ENCODE measurements at regions not wholly inside any gene's neighbourhood (a gene's known extent, or its start where the extent isn't known, plus 50 kb on each side); places are given as distances from the start of the nearest gene placed in this dataset.
"Not testable (repeated sequence)": the region's sequence is repeated elsewhere in the genome, so short reads cannot be mapped to it uniquely, and the experiment has no call there.

GRCh38 chr1:184824691-184825323, 70.1 kb upstream of the EDEM3 start:
- no peak for ATAC-seq (ENCODE audit: low FRiP score)
- Histone ChIP-seq H3K27ac (ENCODE audit: low read depth in 1 of 2, low read length in 2 of 2) (peak overlapping the region; percentile 23 to 69), H3K27me3 (ENCODE audit: control insufficient read depth in 1 of 2, insufficient read depth in 2 of 2, low read length in 1 of 2) (no peaks in the 10 kb centered on the region), H3K4me3 (ENCODE audit: low read length in 2 of 2) (no peak overlapping the region), H3K4me1 (ENCODE audit: control insufficient read depth in 1 of 2, insufficient read depth in 2 of 2, low read length in 2 of 2) (peaks cover 8 to 9% of the 10 kb centered on the region in 2 donors), H3K9me3 (ENCODE audit: control insufficient read depth, low read length) (no peaks in the 10 kb centered on the region), H3K36me3 (ENCODE audit: control insufficient read depth in 1 of 2, insufficient read depth in 2 of 2, low read length in 1 of 2) (peaks cover 3 to 4% of the 10 kb centered on the region in 2 donors)
- no peak for DNase-seq
- intact Hi-C loops (cut with DNase I): loop anchor here (5.0 kb wide), 3 partner anchors 57 to 147 kb away; partner anchors contain the start of gene NIBAN1 (in 2 of the 2)
- WGBS, 2 donors: 29 to 30% methylated on average over 3 of the region's 3 CpGs

GRCh38 chr1:184823080-184823479, 68.4 kb upstream of the EDEM3 start:
- peaks cover 4 to 9% of the 10 kb centered on the region in 2 donors for H3K36me3 ChIP-seq (ENCODE audit: control insufficient read depth in 1 of 2, insufficient read depth in 2 of 2, low read length in 1 of 2)
- intact Hi-C loops (cut with DNase I): no loop called here
- H3K4me1 ChIP-seq (ENCODE audit: control insufficient read depth in 1 of 2, insufficient read depth in 2 of 2, low read length in 2 of 2): peaks cover 8 to 9% of the 10 kb centered on the region in 2 donors

GRCh38 chr1:184822267-184822666, 67.6 kb upstream of the EDEM3 start:
- Histone ChIP-seq H3K27ac (ENCODE audit: low read depth in 1 of 2, low read length in 2 of 2) (peak overlapping the region in 1 of 2 donors; percentile 20), H3K4me1 (ENCODE audit: control insufficient read depth in 1 of 2, insufficient read depth in 2 of 2, low read length in 2 of 2) (peaks cover 8 to 9% of the 10 kb centered on the region in 2 donors), H3K36me3 (ENCODE audit: control insufficient read depth in 1 of 2, insufficient read depth in 2 of 2, low read length in 1 of 2) (peaks cover 4 to 9% of the 10 kb centered on the region in 2 donors), H3K9me3 (ENCODE audit: control insufficient read depth, low read length) (no peaks in the 10 kb centered on the region), H3K4me3 (ENCODE audit: low read length in 2 of 2) (no peak overlapping the region), H3K27me3 (ENCODE audit: control insufficient read depth in 1 of 2, insufficient read depth in 2 of 2, low read length in 1 of 2) (no peaks in the 10 kb centered on the region)
- DNase-seq: no peak
- ATAC-seq (ENCODE audit: low FRiP score): no peak
- 52 to 80% methylated on average over 1 of the region's 1 CpG for WGBS, 2 donors
- intact Hi-C loops (cut with DNase I): no loop called here

More at GRCh38 chr1:184823080-184823479, 68.4 kb upstream of the EDEM3 start:
- DNase-seq (no peak), ATAC-seq (ENCODE audit: low FRiP score) (peak; percentile 23)
- H3K4me3 ChIP-seq (ENCODE audit: low read length in 2 of 2): no peak overlapping the region
- peak overlapping the region in 1 of 2 donors; percentile 57 for H3K27ac ChIP-seq (ENCODE audit: low read depth in 1 of 2, low read length in 2 of 2)
- no peaks in the 10 kb centered on the region for H3K27me3 ChIP-seq (ENCODE audit: control insufficient read depth in 1 of 2, insufficient read depth in 2 of 2, low read length in 1 of 2)
- no peaks in the 10 kb centered on the region for H3K9me3 ChIP-seq (ENCODE audit: control insufficient read depth, low read length)
- WGBS, 2 donors: 8 to 21% methylated on average over 4 of the region's 4 CpGs

- Histone ChIP-seq H3K4me1 (ENCODE audit: control insufficient read depth in 1 of 2, insufficient read depth in 2 of 2, low read length in 2 of 2) (peaks cover 6 to 9% of the 10 kb centered on the region in 2 donors), H3K27me3 (ENCODE audit: control insufficient read depth in 1 of 2, insufficient read depth in 2 of 2, low read length in 1 of 2) (no peaks in the 10 kb centered on the region), H3K36me3 (ENCODE audit: control insufficient read depth in 1 of 2, insufficient read depth in 2 of 2, low read length in 1 of 2) (peaks cover 4 to 9% of the 10 kb centered on the region in 2 donors), H3K9me3 (ENCODE audit: control insufficient read depth, low read length) (no peaks in the 10 kb centered on the region), H3K4me3 (ENCODE audit: low read length in 2 of 2) (no peak overlapping the region), H3K27ac (ENCODE audit: low read depth in 1 of 2, low read length in 2 of 2) (no peak overlapping the region)
- ATAC-seq (ENCODE audit: low FRiP score): no peak
- WGBS, 2 donors: 95 to 98% methylated on average over 4 of the region's 4 CpGs
- no peak for DNase-seq
- intact Hi-C loops (cut with DNase I): no loop called here
Measured at GRCh38 chr1:184821658-184822057, 67.0 kb upstream of the EDEM3 start.

GRCh38 chr1:184820956-184821355, 66.3 kb upstream of the EDEM3 start:
- 77 to 87% methylated on average over 5 of the region's 5 CpGs for WGBS, 2 donors
- H3K27me3 ChIP-seq (ENCODE audit: control insufficient read depth in 1 of 2, insufficient read depth in 2 of 2, low read length in 1 of 2): no peaks in the 10 kb centered on the region
- peaks cover 6 to 9% of the 10 kb centered on the region in 2 donors for H3K4me1 ChIP-seq (ENCODE audit: control insufficient read depth in 1 of 2, insufficient read depth in 2 of 2, low read length in 2 of 2)
- DNase-seq: no peak
- H3K9me3 ChIP-seq (ENCODE audit: control insufficient read depth, low read length): no peaks in the 10 kb centered on the region
- no peak for ATAC-seq (ENCODE audit: low FRiP score)
- H3K4me3 ChIP-seq (ENCODE audit: low read length in 2 of 2): no peak overlapping the region
- intact Hi-C loops (cut with DNase I): no loop called here
- no peak overlapping the region for H3K27ac ChIP-seq (ENCODE audit: low read depth in 1 of 2, low read length in 2 of 2)
- H3K36me3 ChIP-seq (ENCODE audit: control insufficient read depth in 1 of 2, insufficient read depth in 2 of 2, low read length in 1 of 2): peaks cover 4 to 9% of the 10 kb centered on the region in 2 donors

GRCh38 chr1:184820218-184820750, 65.6 kb upstream of the EDEM3 start:
- DNase-seq: no peak
- ATAC-seq (ENCODE audit: low FRiP score): no peak
- no peaks in the 10 kb centered on the region for H3K27me3 ChIP-seq (ENCODE audit: control insufficient read depth in 1 of 2, insufficient read depth in 2 of 2, low read length in 1 of 2)
- H3K27ac ChIP-seq (ENCODE audit: low read depth in 1 of 2, low read length in 2 of 2): no peak overlapping the region
- H3K36me3 ChIP-seq (ENCODE audit: control insufficient read depth in 1 of 2, insufficient read depth in 2 of 2, low read length in 1 of 2): peaks cover 4 to 9% of the 10 kb centered on the region in 2 donors
- peaks cover 5 to 6% of the 10 kb centered on the region in 2 donors for H3K4me1 ChIP-seq (ENCODE audit: control insufficient read depth in 1 of 2, insufficient read depth in 2 of 2, low read length in 2 of 2)
- 89 to 91% methylated on average over 7 of the region's 7 CpGs for WGBS, 2 donors
- intact Hi-C loops (cut with DNase I): no loop called here
- H3K9me3 ChIP-seq (ENCODE audit: control insufficient read depth, low read length): no peaks in the 10 kb centered on the region
- no peak overlapping the region for H3K4me3 ChIP-seq (ENCODE audit: low read length in 2 of 2)

- ATAC-seq (ENCODE audit: low FRiP score): no peak
- Histone ChIP-seq H3K27ac (ENCODE audit: low read depth in 1 of 2, low read length in 2 of 2) (no peak overlapping the region), H3K36me3 (ENCODE audit: control insufficient read depth in 1 of 2, insufficient read depth in 2 of 2, low read length in 1 of 2) (peaks cover 4 to 9% of the 10 kb centered on the region in 2 donors), H3K4me1 (ENCODE audit: control insufficient read depth in 1 of 2, insufficient read depth in 2 of 2, low read length in 2 of 2) (peaks cover 0 to 3% of the 10 kb centered on the region in 2 donors), H3K4me3 (ENCODE audit: low read length in 2 of 2) (no peak overlapping the region), H3K27me3 (ENCODE audit: control insufficient read depth in 1 of 2, insufficient read depth in 2 of 2, low read length in 1 of 2) (no peaks in the 10 kb centered on the region), H3K9me3 (ENCODE audit: control insufficient read depth, low read length) (no peaks in the 10 kb centered on the region)
- intact Hi-C loops (cut with DNase I): no loop called here
- no peak for DNase-seq
- 97 to 98% methylated on average over 7 of the region's 7 CpGs for WGBS, 2 donors
Measured at GRCh38 chr1:184818646-184819045, 64.0 kb upstream of the EDEM3 start.

- H3K4me3 ChIP-seq (ENCODE audit: low read length in 2 of 2); H3K27me3 ChIP-seq (ENCODE audit: control insufficient read depth in 1 of 2, insufficient read depth in 2 of 2, low read length in 1 of 2); DNase-seq; intact Hi-C loops (cut with DNase I); H3K4me1 ChIP-seq (ENCODE audit: control insufficient read depth in 1 of 2, insufficient read depth in 2 of 2, low read length in 2 of 2); H3K9me3 ChIP-seq (ENCODE audit: control insufficient read depth, low read length); H3K36me3 ChIP-seq (ENCODE audit: control insufficient read depth in 1 of 2, insufficient read depth in 2 of 2, low read length in 1 of 2); H3K27ac ChIP-seq (ENCODE audit: low read depth in 1 of 2, low read length in 2 of 2); ATAC-seq (ENCODE audit: low FRiP score): not testable (repeated sequence)
- 47 to 83% methylated on average over 2 of the region's 2 CpGs for WGBS, 2 donors
Measured at GRCh38 chr1:184817003-184817402, 62.3 kb upstream of the EDEM3 start.

- DNase-seq: no peak
- Histone ChIP-seq H3K27ac (ENCODE audit: low read depth in 1 of 2, low read length in 2 of 2) (no peak overlapping the region), H3K9me3 (ENCODE audit: control insufficient read depth, low read length) (no peaks in the 10 kb centered on the region), H3K27me3 (ENCODE audit: control insufficient read depth in 1 of 2, insufficient read depth in 2 of 2, low read length in 1 of 2) (no peaks in the 10 kb centered on the region), H3K4me1 (ENCODE audit: control insufficient read depth in 1 of 2, insufficient read depth in 2 of 2, low read length in 2 of 2) (peaks cover 0 to 5% of the 10 kb centered on the region in 2 donors), H3K36me3 (ENCODE audit: control insufficient read depth in 1 of 2, insufficient read depth in 2 of 2, low read length in 1 of 2) (peaks cover 0 to 1% of the 10 kb centered on the region in 2 donors), H3K4me3 (ENCODE audit: low read length in 2 of 2) (no peak overlapping the region)
- 92 to 96% methylated on average over 2 of the region's 2 CpGs for WGBS, 2 donors
- intact Hi-C loops (cut with DNase I): no loop called here
- no peak for ATAC-seq (ENCODE audit: low FRiP score)
Measured at GRCh38 chr1:184813528-184814089, 59.0 kb upstream of the EDEM3 start.

Data from aorta (tissue), 5 donors.